ENCODE measurements at regions not wholly inside any gene's neighbourhood (a gene's known extent, or its start where the extent isn't known, plus 50 kb on each side); places are given as distances from the start of the nearest gene placed in this dataset.
A peak's percentile ranks its signal among the peaks of the same experiment; 100 is the strongest.

DNA sequence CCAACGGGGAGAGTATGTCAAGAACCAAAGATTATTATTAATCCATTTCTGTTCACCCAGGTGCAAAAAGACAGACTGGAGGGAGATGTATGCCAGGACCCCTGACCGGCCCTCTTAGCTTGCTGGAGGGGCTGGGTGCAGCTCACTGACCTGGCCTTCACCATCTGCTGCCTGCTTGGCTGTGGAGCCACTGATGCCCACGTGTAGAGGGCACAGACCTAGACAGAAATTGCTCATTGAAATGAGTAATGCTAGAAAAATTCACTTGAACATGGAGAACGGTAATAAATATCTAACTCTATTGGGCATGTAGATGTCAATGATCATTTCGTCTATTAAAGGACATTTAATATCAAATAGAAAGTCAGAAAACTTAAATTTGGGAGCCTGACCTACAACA is 58.8 kb upstream of the ERCC6L2 start:
- intact Hi-C loops (cut with micrococcal nuclease) = no loop called here
- Histone ChIP-seq H3K9ac (ENCODE audit: low read length) (no peak overlapping the region), H3K4me2 (ENCODE audit: low read length) (peak overlapping the region; percentile 14; the same call in 1 of the 2 replicates), H3K27ac (ENCODE audit: low read depth, low read length) (no peak overlapping the region), H3K36me3 (ENCODE audit: control insufficient read depth in 1 of 2, insufficient read depth in 2 of 2, low read length in 2 of 2) (no peaks in the 10 kb centered on the region), H2AFZ (ENCODE audit: low read depth, low read length, poor library complexity, severe bottlenecking) (no peak overlapping the region), H3K9me3 (ENCODE audit: control insufficient read depth in 1 of 2, insufficient read depth in 1 of 2, low read depth in 1 of 2, low read length in 2 of 2) (no peaks in the 10 kb centered on the region), H3K79me2 (ENCODE audit: insufficient read depth, low read length) (no peaks in the 10 kb centered on the region), H3K27me3 (ENCODE audit: insufficient read depth, low read length) (no peaks in the 10 kb centered on the region), H3K4me3 (replicated peaks in 1 of 2; ENCODE audit: low read depth in 1 of 2, low read length in 2 of 2) (no peak overlapping the region), H4K20me1 (ENCODE audit: insufficient read depth) (no peaks in the 10 kb centered on the region), H3K4me1 (ENCODE audit: control insufficient read depth in 1 of 2, insufficient read depth in 2 of 2, low read length in 2 of 2) (peaks cover 0 to 19% of the 10 kb centered on the region in 2 experiments; a peak in 2 of 4 replicates), H3K9me2 (ENCODE audit: insufficient read depth) (no peaks in the 10 kb centered on the region)
- BruUV-seq (replicated peaks) = no TSS peak
- ChIA-PET POLR2A (no interaction called here), RAD21 (ENCODE audit: low non-redundant PET in 1 of 2, low total read pairs in 2 of 2, uncharacterized antibody in 2 of 2, unreplicated experiment in 2 of 2) (no interaction called here), CTCF (no interaction called here)
- TF ChIP-seq YY1 (IDR thresholded peaks at IDR 0.05; ENCODE audit: extremely low read depth, insufficient replicate concordance, low read depth, low read length) (no peak), SIN3A (IDR thresholded peaks at IDR 0.05; ENCODE audit: low read depth) (no peak), ELF1 (IDR thresholded peaks at IDR 0.05; ENCODE audit: borderline replicate concordance, low read depth) (no peak)
- TF ChIP-seq, protein P1, sequence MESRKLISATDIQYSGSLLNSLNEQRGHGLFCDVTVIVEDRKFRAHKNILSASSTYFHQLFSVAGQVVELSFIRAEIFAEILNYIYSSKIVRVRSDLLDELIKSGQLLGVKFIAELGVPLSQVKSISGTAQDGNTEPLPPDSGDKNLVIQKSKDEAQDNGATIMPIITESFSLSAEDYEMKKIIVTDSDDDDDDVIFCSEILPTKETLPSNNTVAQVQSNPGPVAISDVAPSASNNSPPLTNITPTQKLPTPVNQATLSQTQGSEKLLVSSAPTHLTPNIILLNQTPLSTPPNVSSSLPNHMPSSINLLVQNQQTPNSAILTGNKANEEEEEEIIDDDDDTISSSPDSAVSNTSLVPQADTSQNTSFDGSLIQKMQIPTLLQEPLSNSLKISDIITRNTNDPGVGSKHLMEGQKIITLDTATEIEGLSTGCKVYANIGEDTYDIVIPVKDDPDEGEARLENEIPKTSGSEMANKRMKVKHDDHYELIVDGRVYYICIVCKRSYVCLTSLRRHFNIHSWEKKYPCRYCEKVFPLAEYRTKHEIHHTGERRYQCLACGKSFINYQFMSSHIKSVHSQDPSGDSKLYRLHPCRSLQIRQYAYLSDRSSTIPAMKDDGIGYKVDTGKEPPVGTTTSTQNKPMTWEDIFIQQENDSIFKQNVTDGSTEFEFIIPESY (IDR thresholded peaks at IDR 0.05; ENCODE audit: extremely low read depth, insufficient replicate concordance, low read length) = no peak
- DNase-seq (ENCODE audit: low read depth, low spot score) (no peak), ATAC-seq (no peak)

DNA sequence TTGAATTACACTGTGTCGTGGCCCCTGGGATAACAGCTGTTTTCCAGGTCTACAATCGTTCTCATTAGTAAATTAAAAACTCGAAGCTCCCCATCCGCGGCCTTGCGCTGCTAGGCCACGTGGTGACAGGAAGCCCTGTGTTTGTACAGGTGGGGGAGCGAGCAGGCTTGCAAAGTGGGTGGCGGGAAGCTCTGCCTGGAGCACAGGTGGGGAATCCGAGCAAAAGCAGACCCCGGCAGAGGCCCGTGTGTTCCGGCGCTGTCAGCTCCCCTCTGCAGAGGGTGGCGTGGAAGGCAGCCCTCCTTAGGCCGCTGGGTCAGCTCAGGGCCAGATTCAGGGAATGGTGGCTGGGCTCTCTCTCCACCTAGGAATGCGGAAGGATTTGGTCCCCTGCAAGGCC is 59.5 kb upstream of the ERCC6L2 start:
- Histone ChIP-seq H3K36me3 (ENCODE audit: control insufficient read depth in 1 of 2, insufficient read depth in 2 of 2, low read length in 2 of 2) (no peaks in the 10 kb centered on the region), H3K4me1 (ENCODE audit: control insufficient read depth in 1 of 2, insufficient read depth in 2 of 2, low read length in 2 of 2) (peaks cover 0 to 19% of the 10 kb centered on the region in 2 experiments; a peak in 2 of 4 replicates), H3K4me2 (ENCODE audit: low read length) (no peak overlapping the region), H3K9me3 (ENCODE audit: control insufficient read depth in 1 of 2, insufficient read depth in 1 of 2, low read depth in 1 of 2, low read length in 2 of 2) (no peaks in the 10 kb centered on the region), H3K27ac (ENCODE audit: low read depth, low read length) (no peak overlapping the region), H3K9ac (ENCODE audit: low read length) (no peak overlapping the region), H3K79me2 (ENCODE audit: insufficient read depth, low read length) (no peaks in the 10 kb centered on the region), H4K20me1 (ENCODE audit: insufficient read depth) (no peaks in the 10 kb centered on the region), H3K9me2 (ENCODE audit: insufficient read depth) (no peaks in the 10 kb centered on the region), H3K4me3 (replicated peaks in 1 of 2; ENCODE audit: low read depth in 1 of 2, low read length in 2 of 2) (no peak overlapping the region), H3K27me3 (ENCODE audit: insufficient read depth, low read length) (no peaks in the 10 kb centered on the region), H2AFZ (ENCODE audit: low read depth, low read length, poor library complexity, severe bottlenecking) (no peak overlapping the region)
- ATAC-seq = no peak
- no peak for DNase-seq (ENCODE audit: low read depth, low spot score)
- RAD21 ChIA-PET (ENCODE audit: low non-redundant PET in 1 of 2, low total read pairs in 2 of 2, uncharacterized antibody in 2 of 2, unreplicated experiment in 2 of 2) = no interaction called here
- CTCF ChIA-PET = no interaction called here
- BruUV-seq (replicated peaks) = no TSS peak
- POLR2A ChIA-PET = no interaction called here
- intact Hi-C loops (cut with micrococcal nuclease) = no loop called here
- TF ChIP-seq POLR2A (IDR thresholded peaks at IDR 0.05; ENCODE audit: borderline replicate concordance, extremely low read depth, insufficient read depth, insufficient read length) = no peak
